DND-41 (cell line): ENCODE measurements at regions not wholly inside any gene's neighbourhood (a gene's known extent, or its start where the extent isn't known, plus 50 kb on each side); places are given as distances from the start of the nearest gene placed in this dataset.

Experiments used
- ATAC-seq: fragments of 200-7000 bp; cut with Tn5 transposase; 3 replicates; pipeline ENCODE4 v1.9.1; 2021; ENCODE audit warnings: low read depth; ENCODE audit not compliant: insufficient read depth
- DNase-seq: peaks from one replicate; pipeline ENCODE4 v3.0.0-alpha.2; 2020
- H2AFZ ChIP-seq: 2 replicates; pipeline ENCODE4 v1.6.0; 2012; ENCODE audit warnings: low read depth, low read length
- H3K27ac ChIP-seq: 2 replicates; pipeline ENCODE4 v1.5.1; 2012; ENCODE audit warnings: low read length, inconsistent platforms
- H3K27me3 ChIP-seq: fragments of 200-600 bp; sonication (generic); 2 replicates; pipeline ENCODE4 v1.6.0; 2012; ENCODE audit warnings: low read length, mild to moderate bottlenecking, inconsistent platforms; ENCODE audit not compliant: insufficient read depth, poor library complexity
- H3K36me3 ChIP-seq: 2 replicates; pipeline ENCODE4 v1.5.1; 2012; ENCODE audit warnings: low read length, inconsistent platforms; ENCODE audit not compliant: insufficient read depth
- H3K4me1 ChIP-seq: 2 replicates; pipeline ENCODE4 v1.5.1; 2012; ENCODE audit warnings: mild to moderate bottlenecking, low read length; ENCODE audit not compliant: insufficient read depth
- H3K4me2 ChIP-seq: 2 replicates; pipeline ENCODE4 v1.6.0; 2012; ENCODE audit warnings: mild to moderate bottlenecking, moderate library complexity, low read length, inconsistent platforms; ENCODE audit not compliant: insufficient read depth
- H3K4me3 ChIP-seq, 2 experiments: fragments of 200-600 bp in 1 of 2; shearing (Covaris generic) in 1 of 2; 2 replicates each; pipeline ENCODE4 v1.5.1; 2012 to 2016; ENCODE audit warnings: inconsistent platforms in 2 of 2, low read length in 2 of 2, mild to moderate bottlenecking in 2 of 2, low read depth in 1 of 2, moderate library complexity in 1 of 2
- H3K79me2 ChIP-seq: 2 replicates; pipeline ENCODE4 v1.6.0; 2012; ENCODE audit warnings: low read length, inconsistent platforms; ENCODE audit not compliant: insufficient read depth
- H3K9ac ChIP-seq: 2 replicates; pipeline ENCODE4 v1.6.0; 2012; ENCODE audit warnings: low read depth, mild to moderate bottlenecking, inconsistent platforms, low read length, moderate library complexity
- H3K9me3 ChIP-seq: 2 replicates; pipeline ENCODE4 v1.5.1; 2012; ENCODE audit warnings: low read length, moderate library complexity, mild to moderate bottlenecking, inconsistent platforms; ENCODE audit not compliant: insufficient read depth, severe bottlenecking
- H4K20me1 ChIP-seq: 2 replicates; pipeline ENCODE4 v1.6.0; 2012; ENCODE audit warnings: low read length; ENCODE audit not compliant: insufficient read depth
- EZH2 ChIP-seq: IDR thresholded peaks from 3 replicates; pipeline ENCODE4 v1.6.1; 2012; ENCODE audit warnings: borderline replicate concordance, low read depth, mild to moderate bottlenecking, moderate library complexity, low read length, inconsistent platforms; ENCODE audit not compliant: severe bottlenecking
- TF ChIP-seq, protein P1 (sequence below): IDR thresholded peaks from 2 replicates; pipeline ENCODE4 v1.5.1; 2012; ENCODE audit warnings: borderline replicate concordance, low read length, moderate library complexity, mild to moderate bottlenecking; ENCODE audit not compliant: poor library complexity, severe bottlenecking; ENCODE audit errors: extremely low read depth

DNA sequence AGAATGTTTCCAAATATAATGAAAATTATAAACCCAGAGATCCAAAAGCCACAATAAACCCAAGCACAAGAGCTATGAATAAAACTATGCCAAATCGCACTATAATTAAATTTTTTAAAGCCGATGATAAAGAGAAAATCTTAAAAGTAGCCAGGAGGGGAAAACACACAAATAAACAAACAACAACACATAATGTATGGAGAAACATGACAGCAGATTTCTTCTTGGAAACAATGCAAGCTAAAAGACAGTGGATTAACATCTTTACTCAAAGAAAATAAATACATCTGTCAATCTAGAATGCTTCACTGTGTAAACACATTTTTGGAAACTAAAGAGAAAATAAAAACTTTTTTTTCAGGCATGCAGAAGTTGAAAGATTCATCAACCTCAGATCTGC is 53.0 kb upstream of the SMOX start:
- no peak for TF ChIP-seq EZH2
- TF ChIP-seq, protein P1, sequence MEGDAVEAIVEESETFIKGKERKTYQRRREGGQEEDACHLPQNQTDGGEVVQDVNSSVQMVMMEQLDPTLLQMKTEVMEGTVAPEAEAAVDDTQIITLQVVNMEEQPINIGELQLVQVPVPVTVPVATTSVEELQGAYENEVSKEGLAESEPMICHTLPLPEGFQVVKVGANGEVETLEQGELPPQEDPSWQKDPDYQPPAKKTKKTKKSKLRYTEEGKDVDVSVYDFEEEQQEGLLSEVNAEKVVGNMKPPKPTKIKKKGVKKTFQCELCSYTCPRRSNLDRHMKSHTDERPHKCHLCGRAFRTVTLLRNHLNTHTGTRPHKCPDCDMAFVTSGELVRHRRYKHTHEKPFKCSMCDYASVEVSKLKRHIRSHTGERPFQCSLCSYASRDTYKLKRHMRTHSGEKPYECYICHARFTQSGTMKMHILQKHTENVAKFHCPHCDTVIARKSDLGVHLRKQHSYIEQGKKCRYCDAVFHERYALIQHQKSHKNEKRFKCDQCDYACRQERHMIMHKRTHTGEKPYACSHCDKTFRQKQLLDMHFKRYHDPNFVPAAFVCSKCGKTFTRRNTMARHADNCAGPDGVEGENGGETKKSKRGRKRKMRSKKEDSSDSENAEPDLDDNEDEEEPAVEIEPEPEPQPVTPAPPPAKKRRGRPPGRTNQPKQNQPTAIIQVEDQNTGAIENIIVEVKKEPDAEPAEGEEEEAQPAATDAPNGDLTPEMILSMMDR: no peak

GRCh38 chr20:4091490-4092479 is 56.8 kb upstream of the SMOX start:
- TF ChIP-seq, protein P1: peak; percentile 66
- no peak for TF ChIP-seq EZH2
- Histone ChIP-seq H3K9ac (no peak overlapping the region), H2AFZ (no peak overlapping the region), H3K9me3 (no peaks in the 10 kb centered on the region), H3K4me1 (no peaks in the 10 kb centered on the region), H4K20me1 (no peaks in the 10 kb centered on the region), H3K27ac (no peak overlapping the region), H3K4me3 (no peak overlapping the region), H3K27me3 (no peaks in the 10 kb centered on the region), H3K36me3 (no peaks in the 10 kb centered on the region), H3K4me2 (no peak overlapping the region), H3K79me2 (no peaks in the 10 kb centered on the region)
- peak; percentile 64 for ATAC-seq
- DNase-seq: peak; percentile 53

More for the DNA sequence above, 53.0 kb upstream of the SMOX start:
- Histone ChIP-seq H2AFZ (no peak overlapping the region), H3K4me3 (no peak overlapping the region), H3K4me1 (no peaks in the 10 kb centered on the region), H3K79me2 (no peaks in the 10 kb centered on the region), H4K20me1 (no peaks in the 10 kb centered on the region), H3K36me3 (no peaks in the 10 kb centered on the region), H3K9ac (no peak overlapping the region), H3K4me2 (no peak overlapping the region), H3K9me3 (no peaks in the 10 kb centered on the region), H3K27ac (no peak overlapping the region), H3K27me3 (no peaks in the 10 kb centered on the region)
- ATAC-seq (no peak), DNase-seq (no peak)

DNA sequence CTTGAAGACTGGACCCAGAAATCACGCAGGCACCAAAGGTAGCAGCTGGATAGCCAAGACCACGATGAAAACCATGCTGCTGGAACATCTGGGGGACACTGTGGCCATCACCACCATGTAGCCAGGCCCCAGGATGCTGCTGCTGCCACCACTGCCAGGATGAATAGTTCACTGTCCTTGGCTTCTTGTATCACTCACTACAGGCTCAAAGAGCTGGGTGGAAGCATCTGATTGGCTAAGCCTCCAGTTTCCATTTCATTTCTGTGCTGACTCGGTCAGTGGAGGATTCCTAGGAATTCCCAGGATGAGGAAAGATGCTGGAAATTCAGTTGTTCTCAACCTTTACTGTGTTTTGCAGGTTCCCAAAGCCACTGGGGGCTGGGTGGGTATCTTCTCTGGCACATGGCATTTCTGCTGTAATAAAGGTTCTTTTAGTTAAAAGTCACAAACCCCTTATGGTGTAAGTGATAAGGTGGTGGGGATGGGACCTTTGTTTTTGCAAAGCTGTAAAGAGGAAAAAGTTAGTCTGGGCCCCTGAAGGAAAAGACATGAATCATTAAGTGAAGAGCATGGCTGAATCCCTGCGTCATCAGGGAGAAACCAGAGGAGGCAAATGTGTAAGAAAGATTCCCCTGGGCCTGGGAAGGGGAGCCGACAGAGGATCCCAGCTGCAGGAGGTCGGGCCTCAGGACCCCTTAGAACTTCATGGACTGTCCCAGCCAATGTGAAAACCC is 57.7 kb upstream of the SMOX start:
- Histone ChIP-seq H3K4me3 (no peak overlapping the region), H2AFZ (no peak overlapping the region), H4K20me1 (no peaks in the 10 kb centered on the region), H3K9ac (no peak overlapping the region), H3K36me3 (no peaks in the 10 kb centered on the region), H3K4me1 (no peaks in the 10 kb centered on the region), H3K4me2 (no peak overlapping the region), H3K9me3 (no peaks in the 10 kb centered on the region), H3K27ac (no peak overlapping the region), H3K27me3 (no peaks in the 10 kb centered on the region), H3K79me2 (no peaks in the 10 kb centered on the region)
- TF ChIP-seq, protein P1: no peak
- TF ChIP-seq EZH2: no peak
- DNase-seq (peak; percentile 4), ATAC-seq (no peak)
